ENCODE measurements at regions not wholly inside any gene's neighbourhood (a gene's known extent, or its start where the extent isn't known, plus 50 kb on each side); places are given as distances from the start of the nearest gene placed in this dataset.
A peak's percentile ranks its signal among the peaks of the same experiment; 100 is the strongest.

GRCh38 chr6:170163405-170164170, 127.3 kb downstream of the DLL1 start:
- Histone ChIP-seq H3K4me3 (no peak overlapping the region; a peak in 1 of 20 replicates), H3K9me3 (replicated peaks in 1 of 11) (peaks cover 17 to 35% (median 23%) of the 10 kb centered on the region in 11 experiments), H3K27me3 (no peaks in the 10 kb centered on the region), H3K36me3 (0 out of 22 replicates have a peak, but pooled peaks cover 0 to 6% (median 0%) of the 10 kb centered on the region in 11 experiments), H4K20me1 (peaks cover 0 to 6% (median 0%) of the 10 kb centered on the region in 11 experiments; a peak in 1 of 22 replicates), H3K9ac (peak overlapping the region in 6 of 11 experiments; percentile 0 to 80 (median 76); a peak in 7 of 22 replicates), H3K4me1 (peaks cover 37 to 66% (median 57%) of the 10 kb centered on the region in 10 experiments), H3K27ac (peak overlapping the region in 8 of 11 experiments; percentile 63 to 77 (median 72); a peak in 17 of 22 replicates), H3K4me2 (peak overlapping the region; percentile 75 to 93 (median 79); a peak in 21 of 22 replicates)
- no peak for TF ChIP-seq Cebpa-rat (IDR thresholded peaks at IDR 0.05)

DNA sequence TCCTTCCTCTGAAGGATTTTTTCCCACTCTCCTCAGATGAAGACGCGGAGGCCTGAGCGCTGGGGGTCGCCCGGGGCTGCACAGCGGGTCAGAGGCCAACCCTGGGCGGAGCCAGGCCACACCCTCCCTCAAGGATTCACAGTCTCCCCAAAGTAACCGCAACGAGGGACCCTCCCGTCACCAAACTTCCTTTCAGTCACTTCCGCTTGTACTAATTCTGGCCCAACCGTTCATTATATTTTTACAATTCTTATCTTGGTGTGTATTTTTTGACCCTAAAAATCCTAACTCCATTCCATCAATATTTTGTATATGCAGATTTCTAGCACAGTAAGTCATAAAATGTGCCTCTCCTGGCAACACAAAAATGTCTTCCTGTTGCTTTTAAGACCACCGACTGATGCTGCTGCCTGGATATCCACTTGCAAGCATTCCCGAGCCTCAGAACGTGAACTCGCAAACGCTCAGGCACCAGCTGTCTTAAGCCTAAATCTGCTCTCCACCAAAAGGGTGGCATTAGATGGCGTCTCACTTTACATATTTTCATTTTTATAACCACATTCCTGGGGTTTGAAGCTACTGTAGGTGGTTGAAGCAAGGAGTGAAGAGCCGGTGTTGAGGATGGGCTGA, 128.0 kb downstream of the DLL1 start:
- Histone ChIP-seq H3K9ac (peak overlapping the region; percentile 44 to 80 (median 70); a peak in 19 of 22 replicates), H4K20me1 (peaks cover 0 to 6% (median 0%) of the 10 kb centered on the region in 11 experiments; a peak in 1 of 22 replicates), H3K9me3 (replicated peaks in 1 of 11) (peaks cover 10 to 28% (median 16%) of the 10 kb centered on the region in 11 experiments), H3K27ac (peak overlapping the region in 10 of 11 experiments; percentile 6 to 77 (median 72); a peak in 19 of 22 replicates), H3K36me3 (0 out of 22 replicates have a peak, but pooled peaks cover 0 to 6% (median 0%) of the 10 kb centered on the region in 11 experiments), H3K4me3 (peak overlapping the region; percentile 20 to 67 (median 58); a peak in 19 of 20 replicates), H3K27me3 (no peaks in the 10 kb centered on the region), H3K4me2 (peak overlapping the region; percentile 75 to 93 (median 79)), H3K4me1 (peaks cover 37 to 66% (median 57%) of the 10 kb centered on the region in 10 experiments)
- TF ChIP-seq Cebpa-rat (IDR thresholded peaks at IDR 0.05): no peak

- Histone ChIP-seq H3K36me3 (0 out of 22 replicates have a peak, but pooled peaks cover 0 to 6% (median 0%) of the 10 kb centered on the region in 11 experiments), H3K4me2 (peak overlapping the region; percentile 75 to 93 (median 79)), H3K9ac (peak overlapping the region; percentile 44 to 80 (median 70); a peak in 21 of 22 replicates), H4K20me1 (peaks cover 0 to 6% (median 0%) of the 10 kb centered on the region in 11 experiments; a peak in 1 of 22 replicates), H3K4me3 (peak overlapping the region; percentile 20 to 67 (median 58)), H3K9me3 (replicated peaks in 1 of 11) (peaks cover 3 to 21% (median 10%) of the 10 kb centered on the region in 11 experiments; a peak in 18 of 22 replicates), H3K4me1 (peaks cover 37 to 68% (median 59%) of the 10 kb centered on the region in 10 experiments), H3K27me3 (no peaks in the 10 kb centered on the region), H3K27ac (peak overlapping the region in 10 of 11 experiments; percentile 6 to 77 (median 72); a peak in 19 of 22 replicates)
- no peak for TF ChIP-seq Cebpa-rat (IDR thresholded peaks at IDR 0.05)
Observed at GRCh38 chr6:170162011-170162774, 128.7 kb downstream of the DLL1 start.

DNA sequence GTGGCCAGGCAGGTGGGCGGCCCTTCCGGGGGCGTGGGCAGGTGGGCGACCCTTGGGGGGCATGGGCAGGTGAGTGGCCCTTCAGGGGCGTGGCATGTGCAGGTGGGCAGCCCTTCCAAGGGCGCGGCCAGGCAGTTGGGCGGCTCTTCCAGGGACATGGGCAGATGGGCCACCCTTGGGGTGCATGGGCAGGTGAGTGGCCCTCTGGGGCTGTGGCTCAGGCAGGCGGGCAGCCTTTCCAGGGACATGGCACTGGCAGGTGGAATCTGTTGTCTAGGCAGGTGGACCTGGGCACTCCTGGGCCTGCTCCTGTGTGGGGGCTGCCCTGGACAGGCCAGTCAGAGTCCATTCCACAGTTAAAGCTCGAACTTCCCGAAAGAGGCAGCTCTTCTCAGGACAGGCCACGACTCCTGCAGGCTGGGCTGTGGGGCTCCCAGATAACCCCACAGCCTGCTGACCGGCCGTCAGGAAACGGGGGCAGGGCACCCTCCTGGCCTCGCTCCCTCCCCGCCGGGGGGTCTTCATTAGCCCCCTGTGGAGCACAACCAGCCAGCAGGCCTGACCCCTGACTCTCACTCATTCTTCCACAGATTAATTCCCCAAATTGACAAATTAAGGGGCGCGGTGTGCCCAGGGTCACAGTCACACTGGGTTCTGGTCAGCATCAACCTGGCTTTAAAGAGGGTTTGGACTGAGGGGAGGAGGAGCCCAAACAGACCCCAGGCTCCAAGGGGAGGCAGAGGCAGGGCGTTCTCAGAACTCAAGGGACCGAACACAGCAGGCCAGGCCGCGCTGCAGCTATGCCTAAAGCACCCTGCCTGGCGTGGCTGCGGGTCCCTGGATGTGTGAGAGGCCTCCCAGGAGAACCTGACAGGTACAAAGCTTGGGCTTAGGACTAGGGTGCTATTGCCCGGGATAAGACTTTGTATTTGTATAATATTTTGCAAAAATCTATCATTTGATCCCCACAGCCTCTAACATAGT, 130.0 kb downstream of the DLL1 start:
- H3K4me1 ChIP-seq: peaks cover 46 to 81% (median 71%) of the 10 kb centered on the region in 10 experiments
- no peaks in the 10 kb centered on the region for H3K27me3 ChIP-seq
- H3K9ac ChIP-seq: peak overlapping the region in 5 of 11 experiments; percentile 38 to 80 (median 78); a peak in 8 of 22 replicates
- peaks cover 0 to 6% (median 0%) of the 10 kb centered on the region in 11 experiments; a peak in 1 of 22 replicates for H4K20me1 ChIP-seq
- 0 out of 22 replicates have a peak, but pooled peaks cover 0 to 6% (median 0%) of the 10 kb centered on the region in 11 experiments for H3K36me3 ChIP-seq
- no peak for TF ChIP-seq Cebpa-rat (IDR thresholded peaks at IDR 0.05)
- H3K27ac ChIP-seq: peak overlapping the region in 5 of 11 experiments; percentile 35 to 77 (median 72); a peak in 8 of 22 replicates
- peaks cover 0 to 16% (median 9%) of the 10 kb centered on the region in 11 experiments; a peak in 13 of 22 replicates for H3K9me3 ChIP-seq (replicated peaks in 1 of 11)
- peak overlapping the region; percentile 75 to 93 (median 79) for H3K4me2 ChIP-seq
- H3K4me3 ChIP-seq: peak overlapping the region in 7 of 10 experiments; percentile 27 to 67 (median 58); a peak in 10 of 20 replicates

- H3K9me3 ChIP-seq (replicated peaks in 1 of 11): peaks cover 0 to 16% (median 9%) of the 10 kb centered on the region in 11 experiments; a peak in 13 of 22 replicates
- H4K20me1 ChIP-seq: peaks cover 0 to 6% (median 0%) of the 10 kb centered on the region in 11 experiments; a peak in 1 of 22 replicates
- H3K4me3 ChIP-seq: peak overlapping the region in 1 of 10 experiments; percentile 22; a peak in 1 of 20 replicates
- H3K4me2 ChIP-seq: peak overlapping the region; percentile 4 to 84 (median 44); a peak in 16 of 22 replicates
- H3K27me3 ChIP-seq: no peaks in the 10 kb centered on the region
- H3K9ac ChIP-seq: no peak overlapping the region; a peak in 1 of 22 replicates
- H3K36me3 ChIP-seq: 0 out of 22 replicates have a peak, but pooled peaks cover 0 to 6% (median 0%) of the 10 kb centered on the region in 11 experiments
- no peak for TF ChIP-seq Cebpa-rat (IDR thresholded peaks at IDR 0.05)
- H3K27ac ChIP-seq: peak overlapping the region in 7 of 11 experiments; percentile 10 to 60 (median 42); a peak in 7 of 22 replicates
- peaks cover 46 to 76% (median 68%) of the 10 kb centered on the region in 10 experiments for H3K4me1 ChIP-seq
Observed at GRCh38 chr6:170160031-170160627, 130.7 kb downstream of the DLL1 start.

- Histone ChIP-seq H3K4me2 (peak overlapping the region; percentile 4 to 75 (median 37); a peak in 16 of 22 replicates), H3K27me3 (no peaks in the 10 kb centered on the region), H3K27ac (peak overlapping the region in 7 of 11 experiments; percentile 10 to 60 (median 42); a peak in 6 of 22 replicates), H3K36me3 (0 out of 22 replicates have a peak, but pooled peaks cover 0 to 6% (median 0%) of the 10 kb centered on the region in 11 experiments), H3K4me1 (peaks cover 46 to 68% (median 60%) of the 10 kb centered on the region in 10 experiments), H3K9me3 (replicated peaks in 1 of 11) (peaks cover 0 to 16% (median 9%) of the 10 kb centered on the region in 11 experiments; a peak in 13 of 22 replicates), H4K20me1 (peaks cover 0 to 6% (median 0%) of the 10 kb centered on the region in 11 experiments; a peak in 1 of 22 replicates), H3K9ac (no peak overlapping the region; a peak in 1 of 22 replicates), H3K4me3 (peak overlapping the region in 1 of 10 experiments; percentile 22; a peak in 1 of 20 replicates)
- no peak for TF ChIP-seq Cebpa-rat (IDR thresholded peaks at IDR 0.05)
Observed at GRCh38 chr6:170159022-170159965, 131.6 kb downstream of the DLL1 start.
